ENCODE measurements at regions not wholly inside any gene's neighbourhood (a gene's known extent, or its start where the extent isn't known, plus 50 kb on each side); places are given as distances from the start of the nearest gene placed in this dataset.

GRCh38 chr11:32161293-32161692 lies 70.4 kb downstream of the RCN1 start:
- no peak for TF ChIP-seq CTCF (conservative IDR thresholded peaks at IDR 0.05; ENCODE audit: control insufficient read depth, insufficient read depth, low read depth, low read length)
- no peak for DNase-seq (ENCODE audit: low read depth)
- no peak overlapping the region for H3K4me3 ChIP-seq (ENCODE audit: control insufficient read depth, low read depth, low read length)

GRCh38 chr11:32162351-32162750 lies 71.5 kb downstream of the RCN1 start:
- no peak for DNase-seq (ENCODE audit: low read depth)
- H3K4me3 ChIP-seq (ENCODE audit: control insufficient read depth, low read depth, low read length) = no peak overlapping the region
- TF ChIP-seq CTCF (conservative IDR thresholded peaks at IDR 0.05; ENCODE audit: control insufficient read depth, insufficient read depth, low read depth, low read length) = no peak

DNA sequence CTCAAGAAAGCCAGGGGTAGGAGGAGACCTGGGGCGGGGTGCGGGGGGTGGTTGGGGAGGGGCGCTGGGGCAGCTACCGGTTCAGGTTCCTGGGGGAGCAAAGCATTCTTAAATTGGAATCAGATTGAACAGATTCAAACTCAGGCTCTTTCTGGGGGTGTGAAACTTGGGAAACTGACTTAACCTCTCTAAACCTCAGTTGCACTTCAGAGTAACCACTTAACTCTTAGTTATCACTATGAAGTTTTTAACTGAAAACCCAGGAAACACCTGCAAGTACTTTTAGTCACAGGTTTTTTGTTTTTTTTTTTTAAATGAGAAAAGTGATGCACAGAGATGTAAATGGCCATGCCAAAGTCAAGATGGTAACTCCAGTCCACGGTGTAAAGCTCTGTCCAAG lies 72.0 kb downstream of the RCN1 start:
- TF ChIP-seq CTCF (conservative IDR thresholded peaks at IDR 0.05; ENCODE audit: control insufficient read depth, insufficient read depth, low read depth, low read length) = no peak
- H3K4me3 ChIP-seq (ENCODE audit: control insufficient read depth, low read depth, low read length) = no peak overlapping the region
- DNase-seq (ENCODE audit: low read depth) = no peak

- no peak for DNase-seq (ENCODE audit: low read depth)
- no peak overlapping the region for H3K4me3 ChIP-seq (ENCODE audit: control insufficient read depth, low read depth, low read length)
- no peak for TF ChIP-seq CTCF (conservative IDR thresholded peaks at IDR 0.05; ENCODE audit: control insufficient read depth, insufficient read depth, low read depth, low read length)
Observed at GRCh38 chr11:32163557-32163956, 72.7 kb downstream of the RCN1 start.

DNA sequence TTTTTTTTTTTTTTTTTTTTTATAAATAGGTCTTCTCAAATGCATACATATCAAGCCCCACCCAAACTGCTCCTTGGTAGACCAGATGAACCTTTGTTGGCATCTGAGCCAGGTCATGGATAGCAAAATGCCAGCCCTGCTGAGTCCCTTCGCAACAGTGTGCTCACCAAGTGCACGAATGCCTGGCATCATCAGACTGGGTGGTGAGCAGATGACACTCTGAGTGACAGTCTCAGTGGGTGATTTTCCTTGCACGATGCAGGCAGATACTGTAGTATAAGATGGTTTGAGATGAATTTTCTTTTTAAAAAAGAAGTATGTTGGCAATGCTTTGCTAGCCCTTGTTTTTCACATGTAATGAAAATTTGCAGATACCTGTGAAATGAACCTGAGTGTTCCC lies 74.0 kb downstream of the RCN1 start:
- no peak for DNase-seq (ENCODE audit: low read depth)
- TF ChIP-seq CTCF (conservative IDR thresholded peaks at IDR 0.05; ENCODE audit: control insufficient read depth, insufficient read depth, low read depth, low read length) = no peak
- no peak overlapping the region for H3K4me3 ChIP-seq (ENCODE audit: control insufficient read depth, low read depth, low read length)

GRCh38 chr11:32168924-32169323 lies 78.0 kb downstream of the RCN1 start:
- DNase-seq (ENCODE audit: low read depth) = no peak
- no peak for TF ChIP-seq CTCF (conservative IDR thresholded peaks at IDR 0.05; ENCODE audit: control insufficient read depth, insufficient read depth, low read depth, low read length)
- H3K4me3 ChIP-seq (ENCODE audit: control insufficient read depth, low read depth, low read length) = no peak overlapping the region

DNA sequence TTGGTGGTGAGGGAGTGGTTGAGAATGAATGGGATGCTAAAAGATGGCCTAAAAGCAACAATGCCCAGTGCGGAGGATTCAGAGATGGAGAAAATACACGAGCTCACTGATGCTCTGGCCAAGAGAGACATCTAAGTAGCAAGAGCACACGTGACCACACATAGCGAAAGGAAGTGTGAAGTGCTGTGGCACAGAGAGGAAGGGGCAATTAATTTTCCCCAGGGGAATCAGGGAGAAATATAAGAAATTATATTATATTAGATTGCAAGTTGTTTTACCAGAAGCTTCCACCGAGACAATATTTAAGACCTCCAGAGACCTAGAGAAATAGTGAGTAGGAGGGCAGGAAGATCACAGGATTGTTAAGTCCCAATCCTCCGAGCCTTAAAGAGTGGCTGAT lies 80.6 kb downstream of the RCN1 start:
- H3K4me3 ChIP-seq (ENCODE audit: control insufficient read depth, low read depth, low read length) = no peak overlapping the region
- no peak for DNase-seq (ENCODE audit: low read depth)
- no peak for TF ChIP-seq CTCF (conservative IDR thresholded peaks at IDR 0.05; ENCODE audit: control insufficient read depth, insufficient read depth, low read depth, low read length)
